Panc1 (cell line): ENCODE measurements at regions not wholly inside any gene's neighbourhood (a gene's known extent, or its start where the extent isn't known, plus 50 kb on each side); places are given as distances from the start of the nearest gene placed in this dataset.

Experiments
- ATAC-seq: fragments of 200-7000 bp; cut with Tn5 transposase; 2 replicates; pipeline ENCODE4 v1.9.1; 2020; ENCODE audit warnings: mild to moderate bottlenecking, moderate library complexity
- BruUV-seq: library from RNA; stranded (reverse); fragments of 400-500 nt; replicated peaks from 2 replicates; lab custom pipeline; 2021; lab: Mats Ljungman, UMichigan
- CTCF ChIA-PET: fragments of 300-600 bp; sonication (Branson Sonifier 250); formaldehyde crosslinking; loops from one replicate; lab custom pipeline; 2022; ENCODE audit warnings: antibody characterized with exemption; lab: Charles Lee
- POLR2A ChIA-PET: fragments of 300-600 bp; sonication (Branson Sonifier 250); formaldehyde crosslinking; loops from one replicate; lab custom pipeline; 2022; ENCODE audit warnings: antibody characterized with exemption; lab: Charles Lee
- DNase-seq: peaks from one replicate; pipeline ENCODE4 v3.0.0-alpha.2; 2010; ENCODE audit warnings: low read depth, low spot score
- H3K27ac ChIP-seq: 2 replicates; pipeline ENCODE4 v1.5.1; 2011; ENCODE audit warnings: mild to moderate bottlenecking, low read length, inconsistent platforms
- H3K27me3 ChIP-seq: fragments of 200-500 bp; sonication (Bioruptor generic); 2 replicates; pipeline ENCODE4 v1.6.0; 2014; ENCODE audit warnings: low read length, inconsistent platforms; ENCODE audit not compliant: control insufficient read depth, insufficient read depth
- H3K36me3 ChIP-seq: fragments of 200-500 bp; sonication (Bioruptor generic); 2 replicates; pipeline ENCODE4 v1.5.1; 2014; ENCODE audit warnings: inconsistent platforms, mild to moderate bottlenecking, low read length, moderate library complexity; ENCODE audit not compliant: control insufficient read depth, insufficient read depth
- H3K4me1 ChIP-seq: 2 replicates; pipeline ENCODE4 v1.5.1; 2011; ENCODE audit warnings: inconsistent platforms, mild to moderate bottlenecking, low read length, moderate library complexity; ENCODE audit not compliant: control insufficient read depth, insufficient read depth
- H3K4me3 ChIP-seq, 2 experiments: 2 replicates each; pipeline ENCODE4 v1.5.1; 2011 to 2012; ENCODE audit warnings: low read depth in 2 of 2, low read length in 2 of 2, mild to moderate bottlenecking in 2 of 2, inconsistent platforms in 1 of 2, moderate library complexity in 1 of 2
- H3K9me3 ChIP-seq: fragments of 200-500 bp; sonication (Bioruptor generic); 2 replicates; pipeline ENCODE4 v1.5.1; 2014; ENCODE audit warnings: low read depth, mild to moderate bottlenecking, inconsistent platforms, low read length, moderate library complexity; ENCODE audit not compliant: control insufficient read depth, insufficient read depth
- CTCF ChIP-seq: fragments of 450-650 bp; IDR thresholded peaks from 2 replicates; pipeline ENCODE4 v1.5.1; 2017; ENCODE audit warnings: mild to moderate bottlenecking
- POLR2AphosphoS5 ChIP-seq: IDR thresholded peaks from 2 replicates; pipeline ENCODE4 v1.6.1; 2012; ENCODE audit warnings: mild to moderate bottlenecking, low read depth, low read length, moderate library complexity
- REST ChIP-seq, 2 experiments: IDR thresholded peaks; 2 replicates each; pipeline ENCODE4 v1.6.1; 2011 to 2012; ENCODE audit warnings: low read depth in 2 of 2, control low read depth in 1 of 2, low read length in 1 of 2, mild to moderate bottlenecking in 1 of 2, moderate library complexity in 1 of 2; ENCODE audit not compliant: insufficient read depth in 1 of 2
- SIN3A ChIP-seq: IDR thresholded peaks from 2 replicates; pipeline ENCODE4 v1.6.1; 2012; ENCODE audit warnings: low read depth, mild to moderate bottlenecking, low read length, moderate library complexity, borderline replicate concordance; ENCODE audit not compliant: insufficient read depth
- TCF7L2 ChIP-seq: IDR thresholded peaks from 2 replicates; pipeline ENCODE4 v1.6.1; 2011; ENCODE audit warnings: mild to moderate bottlenecking, low read depth, low read length, inconsistent platforms
- in situ Hi-C: cut with HindIII; loops from 2 replicates; pipeline ENCODE4 v1.10.0; 2016; ENCODE audit warnings: low sequenced_read_pairs, low pct_unique_long_range_greater_than_20kb
- intact Hi-C: fragments of 100-400 bp; cut with micrococcal nuclease; formaldehyde crosslinking; loops from one replicate; pipeline ENCODE4 v1.10.0; 2022; ENCODE audit not compliant: unreplicated experiment

- H3K27ac ChIP-seq = no peak overlapping the region
- no peaks in the 10 kb centered on the region for H3K4me1 ChIP-seq
- H3K27me3 ChIP-seq = no peaks in the 10 kb centered on the region
- no peak for DNase-seq
- no peak for TF ChIP-seq CTCF
- TF ChIP-seq TCF7L2 = no peak
- TF ChIP-seq REST (IDR thresholded peaks at IDR 0.05; ENCODE audit: insufficient read depth in 1 of 2, low read depth in 2 of 2, low read length in 1 of 2) = no peak
- TF ChIP-seq SIN3A = no peak
- no peak for TF ChIP-seq POLR2AphosphoS5
- no peak for ATAC-seq
- H3K36me3 ChIP-seq = no peaks in the 10 kb centered on the region
- in situ Hi-C loops (no loop called here), intact Hi-C loops (no loop called here)
- no peaks in the 10 kb centered on the region for H3K9me3 ChIP-seq
- ChIA-PET CTCF (no interaction called here), POLR2A (no interaction called here)
- no TSS peak for BruUV-seq
- H3K4me3 ChIP-seq = no peak overlapping the region
Observed at GRCh38 chr16:72409423-72409822, 237.5 kb upstream of the PMFBP1 start.

- intact Hi-C loops (no loop called here), in situ Hi-C loops (no loop called here)
- Histone ChIP-seq H3K27me3 (no peaks in the 10 kb centered on the region), H3K9me3 (no peaks in the 10 kb centered on the region), H3K27ac (no peak overlapping the region), H3K4me1 (no peaks in the 10 kb centered on the region), H3K36me3 (no peaks in the 10 kb centered on the region), H3K4me3 (no peak overlapping the region)
- DNase-seq (no peak), ATAC-seq (no peak)
- CTCF ChIA-PET = no interaction called here
- no TSS peak for BruUV-seq
- POLR2A ChIA-PET = no interaction called here
- TF ChIP-seq SIN3A = no peak
- TF ChIP-seq TCF7L2 = no peak
- no peak for TF ChIP-seq POLR2AphosphoS5
- TF ChIP-seq CTCF = no peak
- TF ChIP-seq REST (IDR thresholded peaks at IDR 0.05; ENCODE audit: insufficient read depth in 1 of 2, low read depth in 2 of 2, low read length in 1 of 2) = no peak
Observed at GRCh38 chr16:72406390-72406789, 234.4 kb upstream of the PMFBP1 start.
